AML-193 (cell line): ENCODE measurements at regions not wholly inside any gene's neighbourhood (a gene's known extent, or its start where the extent isn't known, plus 50 kb on each side); places are given as distances from the start of the nearest gene placed in this dataset.
"Not testable (repeated sequence)": the region's sequence is repeated elsewhere in the genome, so short reads cannot be mapped to it uniquely, and the experiment has no call there.

Experiments used
- DNase-seq, 2 experiments: peaks; one replicate each; lab custom pipeline; 2025; lab: John Stamatoyannopoulos, UW

DNA sequence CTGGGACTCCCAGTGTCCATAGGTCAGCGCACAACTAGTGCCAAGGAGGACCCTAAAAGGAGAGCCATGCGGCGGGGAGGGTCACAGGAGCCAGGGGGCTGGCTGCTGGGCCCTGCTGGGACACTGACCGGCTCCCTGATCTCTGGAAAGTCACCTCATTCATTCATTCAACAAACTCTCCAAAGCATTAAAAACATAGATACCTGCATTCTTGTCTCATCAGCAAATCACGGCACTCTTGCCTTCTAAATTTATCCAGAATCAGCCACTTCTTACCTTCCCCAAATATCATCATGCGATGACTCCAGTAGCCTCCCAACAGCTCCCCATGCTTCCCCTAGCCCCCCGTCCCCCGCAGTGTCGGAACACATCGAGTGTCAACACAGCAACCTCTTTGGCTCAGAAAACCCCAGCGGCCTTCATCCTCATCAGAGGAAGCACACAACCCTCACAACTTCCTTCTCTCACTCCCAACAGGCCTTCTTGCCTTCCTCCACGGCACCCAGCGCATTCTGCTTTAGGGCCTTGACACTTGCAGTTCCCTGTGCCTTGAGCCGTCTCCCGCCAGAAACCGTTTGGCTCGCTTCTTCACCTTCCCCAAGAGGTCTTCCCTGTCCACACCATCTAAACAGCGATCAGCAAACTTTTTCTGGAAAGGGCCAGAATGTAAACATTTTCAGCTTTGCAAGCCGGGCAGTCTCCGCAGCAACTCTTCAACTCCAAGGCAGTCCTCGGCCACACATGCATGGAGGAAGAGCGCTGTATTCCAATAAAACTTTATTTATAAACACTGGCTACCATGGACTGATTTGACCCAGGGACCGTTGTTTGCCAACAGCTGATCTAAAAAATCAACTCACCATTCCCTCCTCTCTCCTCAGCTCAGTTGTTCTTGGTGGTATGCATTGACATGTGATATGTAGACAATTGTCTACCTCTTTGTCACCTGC lies 119.5 kb upstream of the TNRC6C start:
- no peak for DNase-seq

- DNase-seq = no peak
Observed at GRCh38 chr17:77839698-77840512, 118.6 kb upstream of the TNRC6C start.

DNA sequence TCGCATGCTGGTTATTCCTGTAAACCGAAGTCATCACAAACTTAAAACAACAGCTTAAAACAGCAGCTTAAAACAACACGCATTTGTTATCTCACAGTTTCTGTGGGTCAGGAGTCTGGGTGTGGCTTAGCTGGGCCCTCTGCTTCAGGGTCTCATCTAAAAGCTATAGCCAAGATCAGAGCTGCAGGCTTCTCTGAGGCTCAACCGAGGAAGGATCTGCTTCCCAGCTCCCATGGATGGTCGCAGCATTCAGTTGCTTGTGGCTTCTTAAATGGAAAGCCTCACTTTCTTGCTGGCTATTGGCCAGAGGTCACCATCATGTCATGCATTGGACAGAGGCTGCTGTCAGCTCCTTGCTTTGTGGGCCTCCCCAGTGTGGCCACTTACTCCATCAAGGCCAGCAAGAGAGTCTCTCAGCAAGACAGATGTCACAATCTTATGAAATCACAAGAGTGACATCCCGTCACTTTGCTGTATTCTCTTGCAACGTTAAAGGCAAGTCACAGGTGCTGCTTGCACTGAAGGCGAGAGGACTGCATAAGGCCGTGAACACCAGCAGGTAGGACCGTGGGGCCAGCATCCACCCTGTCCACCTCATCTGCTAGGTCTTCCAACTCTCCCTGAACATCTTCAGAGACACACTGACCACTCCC lies 117.9 kb upstream of the TNRC6C start:
- DNase-seq = no peak

- DNase-seq = no peak
Observed at GRCh38 chr17:77841742-77842527, 116.6 kb upstream of the TNRC6C start.

- no peak for DNase-seq
Observed at GRCh38 chr17:77842528-77843147, 115.9 kb upstream of the TNRC6C start.

GRCh38 chr17:77843255-77843895 lies 115.1 kb upstream of the TNRC6C start:
- not testable (repeated sequence) for DNase-seq

DNA sequence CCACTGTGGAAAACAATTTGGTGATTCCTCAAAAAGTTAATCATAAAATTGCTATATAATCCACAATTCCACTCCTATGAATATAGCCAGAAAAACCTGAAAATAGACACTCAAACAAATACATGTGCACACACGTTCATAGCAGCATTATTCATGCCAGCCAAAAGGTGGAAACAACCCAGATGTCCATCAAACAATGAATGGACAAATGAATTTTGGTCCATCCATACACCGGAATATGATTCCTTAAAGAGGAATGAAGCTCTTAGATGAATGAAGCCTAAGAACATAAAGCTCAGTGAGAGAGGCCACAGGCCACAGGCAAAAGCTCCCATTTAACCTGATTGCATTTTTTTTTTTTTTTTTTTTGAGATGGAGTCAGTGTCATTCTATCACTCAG lies 114.6 kb upstream of the TNRC6C start:
- no peak for DNase-seq

- DNase-seq = no peak
Observed at GRCh38 chr17:77844681-77845080, 113.8 kb upstream of the TNRC6C start.

- DNase-seq = no peak
Observed at GRCh38 chr17:77845541-77846225, 112.8 kb upstream of the TNRC6C start.

DNA sequence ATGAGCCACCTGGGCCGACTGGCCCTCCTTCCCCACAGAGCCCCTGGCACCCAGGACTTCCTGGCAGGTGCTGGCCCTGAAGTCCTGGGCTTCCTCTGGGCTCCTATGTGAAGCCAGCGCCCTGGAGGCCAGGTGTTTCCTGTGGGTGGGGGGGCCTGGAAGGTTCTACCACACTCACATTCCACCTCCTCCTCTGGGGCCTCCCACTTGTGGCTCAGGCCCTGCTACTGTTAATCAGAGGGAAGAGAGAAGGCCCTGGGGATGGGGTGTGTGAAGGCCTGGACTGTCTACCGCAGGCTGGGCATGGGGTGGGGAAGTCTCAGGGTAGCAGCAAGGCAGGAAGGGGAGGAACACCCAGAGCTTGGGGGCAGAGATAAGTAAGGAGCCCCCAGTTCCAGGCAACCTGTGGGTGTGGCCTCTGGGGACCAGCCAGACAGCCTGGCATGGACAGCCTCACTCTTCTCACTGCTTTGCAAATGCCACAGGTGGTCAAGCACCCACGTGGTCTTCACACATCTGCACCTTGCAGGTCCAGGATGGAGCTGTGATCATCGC lies 111.9 kb upstream of the TNRC6C start:
- no peak for DNase-seq

DNA sequence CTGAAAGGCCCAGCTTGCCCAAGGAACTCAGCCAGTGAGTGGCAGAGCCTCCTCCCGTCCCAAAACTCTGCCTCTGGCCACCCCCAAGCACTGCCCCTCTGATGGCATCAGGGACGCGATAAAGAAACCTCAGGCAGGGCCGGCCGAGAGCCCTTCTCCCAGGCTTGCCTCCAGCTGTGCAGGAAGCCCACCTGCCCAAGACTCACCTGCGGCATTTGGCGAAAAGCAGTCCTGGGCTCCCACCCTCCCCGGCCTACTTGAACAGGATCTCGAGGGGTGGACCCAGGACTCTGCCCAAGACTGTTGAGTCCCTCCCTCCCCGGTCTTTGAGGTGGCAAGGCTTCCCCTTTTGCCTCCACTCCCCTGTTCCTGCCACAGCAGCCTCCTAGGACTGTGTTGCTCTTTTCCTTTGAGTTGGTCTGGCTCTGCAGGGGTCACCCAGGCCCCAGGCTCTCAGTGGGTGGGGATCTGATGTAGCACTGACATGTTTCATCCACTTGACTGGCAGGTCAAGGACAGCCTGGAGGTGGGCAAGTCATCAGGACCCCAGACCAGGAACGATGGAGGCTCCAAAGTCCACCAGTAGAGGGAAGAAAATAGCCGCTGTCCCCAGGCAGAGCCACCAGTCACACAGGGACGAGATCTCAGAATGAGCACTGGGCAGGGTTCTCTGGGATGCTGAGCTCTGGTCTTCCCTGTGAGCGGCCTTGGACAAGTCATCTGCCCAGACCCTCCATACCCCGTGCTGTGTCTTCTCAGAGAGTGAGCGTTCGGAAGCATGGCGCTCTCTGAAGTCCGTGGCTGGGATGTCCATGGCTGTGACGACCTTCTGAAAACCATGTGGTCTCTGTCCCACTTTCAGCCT lies 111.0 kb upstream of the TNRC6C start:
- no peak for DNase-seq

GRCh38 chr17:77848257-77848656 lies 110.2 kb upstream of the TNRC6C start:
- DNase-seq = no peak

GRCh38 chr17:77849239-77849638 lies 109.3 kb upstream of the TNRC6C start:
- DNase-seq = no peak

GRCh38 chr17:77851921-77852320 lies 106.6 kb upstream of the TNRC6C start:
- DNase-seq = no peak

DNA sequence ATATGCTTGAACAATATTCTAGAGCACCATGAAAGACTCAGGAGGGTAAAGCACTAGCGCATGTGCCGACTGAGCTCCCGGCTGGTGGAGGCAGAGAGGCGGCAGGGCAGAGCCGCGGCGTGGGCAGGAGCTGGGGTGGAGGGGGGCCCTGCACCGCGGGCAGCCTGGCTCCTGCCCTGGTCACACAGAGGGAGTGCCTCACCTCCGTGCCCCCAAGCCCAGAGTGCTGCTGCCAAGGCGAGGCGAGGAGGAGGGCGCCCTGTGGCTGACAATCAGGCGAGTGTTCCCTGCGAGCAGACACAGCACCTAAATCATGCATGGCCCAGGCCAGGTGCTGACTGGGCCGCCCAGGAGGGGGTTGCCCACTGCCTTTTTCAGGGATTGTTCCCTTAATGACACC lies 105.8 kb upstream of the TNRC6C start:
- no peak for DNase-seq

GRCh38 chr17:77853191-77853977 lies 105.1 kb upstream of the TNRC6C start:
- DNase-seq = no peak

DNA sequence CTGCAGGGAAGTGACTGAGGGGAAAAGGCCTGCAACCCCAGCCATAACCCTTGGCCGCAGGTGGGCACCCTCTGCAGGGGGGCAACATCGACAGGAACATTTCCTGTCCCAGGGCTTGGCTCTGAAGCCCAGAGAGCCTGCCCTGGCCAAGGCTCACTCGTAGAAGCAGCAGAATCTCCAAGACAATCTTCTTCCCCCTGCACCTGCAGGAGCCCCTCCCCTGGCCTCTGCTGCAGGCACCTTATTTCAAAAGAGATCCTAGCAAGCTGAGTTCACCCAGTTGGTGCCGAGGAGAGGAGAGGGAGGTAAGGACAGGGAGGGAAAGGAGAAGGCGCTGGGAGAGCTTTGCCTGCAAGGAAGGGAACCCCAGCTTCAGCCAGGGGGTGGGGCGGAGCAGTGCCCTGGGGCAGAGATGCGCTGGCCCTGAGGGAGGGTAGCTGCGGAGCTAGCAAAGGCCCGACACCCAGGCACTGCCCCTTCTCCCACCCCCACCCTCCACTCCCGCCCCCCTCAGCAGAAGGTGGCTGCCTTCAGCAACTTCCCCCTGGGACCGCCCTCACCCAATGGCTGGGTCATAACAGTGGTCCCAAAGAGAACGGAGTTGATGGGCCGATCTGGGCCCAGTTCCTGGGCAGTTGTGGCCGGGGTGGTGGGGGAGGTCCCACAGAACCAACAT lies 104.3 kb upstream of the TNRC6C start:
- DNase-seq = no peak
